ENCODE measurements at regions not wholly inside any gene's neighbourhood (a gene's known extent, or its start where the extent isn't known, plus 50 kb on each side); places are given as distances from the start of the nearest gene placed in this dataset.

- no peak for TF ChIP-seq CTCF (conservative IDR thresholded peaks at IDR 0.05; ENCODE audit: low read length)
- no peak for TF ChIP-seq EZH2phosphoT487 (IDR thresholded peaks at IDR 0.05; ENCODE audit: borderline replicate concordance, low read depth, low read length)
These were observed 68.5 kb upstream of the PKP2 start for GRCh38 chr12:32964981-32965585.
